HepG2 (cell line): ENCODE measurements at regions not wholly inside any gene's neighbourhood (a gene's known extent, or its start where the extent isn't known, plus 50 kb on each side); places are given as distances from the start of the nearest gene placed in this dataset.

ENCODE experiments used
- ATAC-seq: fragments of 200-7000 bp; cut with Tn5 transposase; 3 replicates; pipeline ENCODE4 v1.9.1; 2020; ENCODE audit warnings: mild to moderate bottlenecking, moderate library complexity
- BruUV-seq: library from RNA; stranded (reverse); fragments of 400-500 nt; replicated peaks from 2 replicates; lab custom pipeline; 2021; lab: Mats Ljungman, UMichigan
- CTCF ChIA-PET: fragments of 300-600 bp; formaldehyde crosslinking; extraction: SDS; loops from one replicate; lab custom pipeline; 2021; ENCODE audit warnings: low total read pairs, inconsistent platforms, low intra/inter-chr PET ratio; lab: Yijun Ruan, JAX
- POLR2A ChIA-PET: fragments of 350-600 bp; sonication (Branson Sonifier 250); formaldehyde crosslinking; loops from one replicate; lab custom pipeline; 2020; ENCODE audit warnings: antibody characterized with exemption, inconsistent platforms; lab: Yijun Ruan, JAX
- DNase-seq: peaks from one replicate; pipeline ENCODE4 v3.0.0-alpha.2; 2015; ENCODE audit warnings: low spot score
- FAIRE-seq: peaks from 3 replicates; lab custom pipeline; 2011; peaks lifted over from hg19 to GRCh38; lab: Jason Lieb, UNC
- H2AFZ ChIP-seq: one replicate; pipeline ENCODE4 v1.6.1; 2011; ENCODE audit warnings: low read length, inconsistent platforms
- H3K27ac ChIP-seq: fragments of 300-600 bp; 3 replicates; pipeline ENCODE4 v1.8.0; 2011; ENCODE audit warnings: mixed run types, mild to moderate bottlenecking, mixed read lengths, low read length, inconsistent platforms; ENCODE audit not compliant: insufficient read depth; ENCODE audit errors: extremely low read length
- H3K27me3 ChIP-seq, 2 experiments: fragments of 200-600 bp in 1 of 2; 2 replicates in 1 of 2; 3 replicates in 1 of 2; pipeline versions ENCODE4 v1.6.0 to v1.8.0; 2011; ENCODE audit warnings: low read length in 2 of 2, mild to moderate bottlenecking in 2 of 2, moderate library complexity in 2 of 2, inconsistent platforms in 1 of 2; ENCODE audit not compliant: insufficient read depth in 2 of 2, control insufficient read depth in 1 of 2
- H3K36me3 ChIP-seq, 2 experiments: fragments of 200-600 bp in 1 of 2; replicated peaks in 1 of 2; 2 replicates in 1 of 2; 3 replicates in 1 of 2; pipeline versions ENCODE4 v1.5.1 to v1.8.0; 2011; ENCODE audit warnings: low read length in 2 of 2, inconsistent platforms in 1 of 2; ENCODE audit not compliant: insufficient read depth in 2 of 2, control insufficient read depth in 1 of 2
- H3K4me1 ChIP-seq: 2 replicates; pipeline ENCODE4 v1.5.1; 2012; ENCODE audit warnings: low read length, inconsistent platforms; ENCODE audit not compliant: insufficient read depth
- H3K4me2 ChIP-seq: 2 replicates; pipeline ENCODE4 v1.6.0; 2011; ENCODE audit warnings: low read depth, low read length, inconsistent platforms
- H3K4me3 ChIP-seq, 3 experiments: fragments of 200-600 bp in 1 of 3; sonication (generic), shearing (Covaris generic) in 1 of 3; replicated peaks in 1 of 3; 2 replicates each; pipeline ENCODE4 v1.5.1; 2011 to 2016; ENCODE audit warnings: low read length in 3 of 3, inconsistent platforms in 2 of 3, low read depth in 2 of 3, mild to moderate bottlenecking in 2 of 3, control low read depth in 1 of 3, mixed read lengths in 1 of 3; ENCODE audit not compliant: insufficient read depth in 1 of 3
- H3K79me2 ChIP-seq: one replicate; pipeline ENCODE4 v1.6.1; 2011; ENCODE audit warnings: low read length, inconsistent platforms; ENCODE audit not compliant: insufficient read depth
- H3K9ac ChIP-seq: 2 replicates; pipeline ENCODE4 v1.6.0; 2011; ENCODE audit warnings: mild to moderate bottlenecking, low read depth, low read length, inconsistent platforms; ENCODE audit not compliant: insufficient read depth
- H3K9me3 ChIP-seq: 2 replicates; pipeline ENCODE4 v1.5.1; 2012; ENCODE audit warnings: mild to moderate bottlenecking, low read length
- H4K20me1 ChIP-seq: 2 replicates; pipeline ENCODE4 v1.6.0; 2011; ENCODE audit warnings: inconsistent platforms, mild to moderate bottlenecking, low read length, moderate library complexity; ENCODE audit not compliant: insufficient read depth
- FOXO4 ChIP-seq: sonication (generic); formaldehyde crosslinking; conservative IDR thresholded peaks from 2 replicates; pipeline ENCODE4 v1.8.1; 2023; ENCODE audit warnings: missing genetic modification reagents
- SALL1 ChIP-seq: sonication (generic); formaldehyde crosslinking; IDR thresholded peaks from 2 replicates; pipeline ENCODE4 v1.8.0; 2022; ENCODE audit warnings: mild to moderate bottlenecking, missing genetic modification reagents
- SMAD3 ChIP-seq: sonication (generic); formaldehyde crosslinking; IDR thresholded peaks from 2 replicates; pipeline ENCODE4 v1.4.0; 2020; ENCODE audit warnings: missing genetic modification reagents
- ZFP91 ChIP-seq: sonication (generic); formaldehyde crosslinking; IDR thresholded peaks from 2 replicates; pipeline ENCODE4 v1.9.0; 2022; ENCODE audit warnings: missing genetic modification reagents, mild to moderate bottlenecking, borderline replicate concordance
- ZFYVE20 ChIP-seq: sonication (generic); formaldehyde crosslinking; IDR thresholded peaks from 2 replicates; pipeline ENCODE4 v1.8.0; 2023; ENCODE audit warnings: low read depth, mild to moderate bottlenecking, moderate library complexity, missing genetic modification reagents, borderline replicate concordance
- WGBS: methylation state at CpG from one replicate; pipeline ENCODE4 v1.1.6; 2017; ENCODE audit warnings: low lambda C conversion rate; 5-methylcytosine and 5-hydroxymethylcytosine counted together
- in situ Hi-C: cut with HindIII; loops from 2 replicates; pipeline ENCODE4 v1.10.0; 2017; ENCODE audit warnings: low pct_unique_long_range_greater_than_20kb; ENCODE audit not compliant: extremely low pct_ligation_motif_present
- intact Hi-C: fragments of 100-400 bp; cut with micrococcal nuclease; formaldehyde crosslinking; loops from one replicate; pipeline ENCODE4 v1.10.0; 2022; ENCODE audit not compliant: unreplicated experiment
- TF ChIP-seq, protein P1 (sequence below): IDR thresholded peaks from 2 replicates; pipeline ENCODE4 v1.4.0; 2020; ENCODE audit warnings: mild to moderate bottlenecking, missing genetic modification reagents

- ChIA-PET CTCF (no interaction called here), POLR2A (no interaction called here)
- no peaks in the 10 kb centered on the region for H3K27me3 ChIP-seq
- H3K4me1 ChIP-seq = no peaks in the 10 kb centered on the region
- 96% methylated on average over 15 of the region's 25 CpGs for WGBS
- no peak for DNase-seq
- FAIRE-seq = no peak
- no peak for ATAC-seq
- in situ Hi-C loops = no loop called here
- no peaks in the 10 kb centered on the region for H3K9me3 ChIP-seq
- BruUV-seq = no TSS peak
- no peaks in the 10 kb centered on the region for H3K79me2 ChIP-seq
- H4K20me1 ChIP-seq = peaks cover 2% of the 10 kb centered on the region; the same call in 1 of the 2 replicates
- no peak overlapping the region for H2AFZ ChIP-seq
- H3K36me3 ChIP-seq = peaks cover 4 to 23% of the 10 kb centered on the region in 2 experiments; a peak in 3 of 5 replicates
- TF ChIP-seq, protein P1, sequence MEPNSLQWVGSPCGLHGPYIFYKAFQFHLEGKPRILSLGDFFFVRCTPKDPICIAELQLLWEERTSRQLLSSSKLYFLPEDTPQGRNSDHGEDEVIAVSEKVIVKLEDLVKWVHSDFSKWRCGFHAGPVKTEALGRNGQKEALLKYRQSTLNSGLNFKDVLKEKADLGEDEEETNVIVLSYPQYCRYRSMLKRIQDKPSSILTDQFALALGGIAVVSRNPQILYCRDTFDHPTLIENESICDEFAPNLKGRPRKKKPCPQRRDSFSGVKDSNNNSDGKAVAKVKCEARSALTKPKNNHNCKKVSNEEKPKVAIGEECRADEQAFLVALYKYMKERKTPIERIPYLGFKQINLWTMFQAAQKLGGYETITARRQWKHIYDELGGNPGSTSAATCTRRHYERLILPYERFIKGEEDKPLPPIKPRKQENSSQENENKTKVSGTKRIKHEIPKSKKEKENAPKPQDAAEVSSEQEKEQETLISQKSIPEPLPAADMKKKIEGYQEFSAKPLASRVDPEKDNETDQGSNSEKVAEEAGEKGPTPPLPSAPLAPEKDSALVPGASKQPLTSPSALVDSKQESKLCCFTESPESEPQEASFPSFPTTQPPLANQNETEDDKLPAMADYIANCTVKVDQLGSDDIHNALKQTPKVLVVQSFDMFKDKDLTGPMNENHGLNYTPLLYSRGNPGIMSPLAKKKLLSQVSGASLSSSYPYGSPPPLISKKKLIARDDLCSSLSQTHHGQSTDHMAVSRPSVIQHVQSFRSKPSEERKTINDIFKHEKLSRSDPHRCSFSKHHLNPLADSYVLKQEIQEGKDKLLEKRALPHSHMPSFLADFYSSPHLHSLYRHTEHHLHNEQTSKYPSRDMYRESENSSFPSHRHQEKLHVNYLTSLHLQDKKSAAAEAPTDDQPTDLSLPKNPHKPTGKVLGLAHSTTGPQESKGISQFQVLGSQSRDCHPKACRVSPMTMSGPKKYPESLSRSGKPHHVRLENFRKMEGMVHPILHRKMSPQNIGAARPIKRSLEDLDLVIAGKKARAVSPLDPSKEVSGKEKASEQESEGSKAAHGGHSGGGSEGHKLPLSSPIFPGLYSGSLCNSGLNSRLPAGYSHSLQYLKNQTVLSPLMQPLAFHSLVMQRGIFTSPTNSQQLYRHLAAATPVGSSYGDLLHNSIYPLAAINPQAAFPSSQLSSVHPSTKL = no peak
- TF ChIP-seq ZFP91 (CRISPR knock-in tag) (no peak), ZFYVE20 (CRISPR knock-in tag) (no peak), SMAD3 (CRISPR knock-in tag) (no peak), SALL1 (CRISPR knock-in tag) (no peak), FOXO4 (CRISPR knock-in tag) (no peak)
- TF ChIP-seq, all 625 proteins: peak for 0
- no peak overlapping the region for H3K27ac ChIP-seq
- no peak overlapping the region for H3K9ac ChIP-seq
- H3K4me2 ChIP-seq = no peak overlapping the region
- intact Hi-C loops = no loop called here
- no peak overlapping the region for H3K4me3 ChIP-seq
These were observed 114.1 kb downstream of the RFLNA start for GRCh38 chr12:124408822-124409517.
